IMR-90 (cell line): ENCODE measurements at regions not wholly inside any gene's neighbourhood (a gene's known extent, or its start where the extent isn't known, plus 50 kb on each side); places are given as distances from the start of the nearest gene placed in this dataset.

Experiments
- BHLHE40 ChIP-seq: fragments of 150-350 bp; IDR thresholded peaks from 2 replicates; pipeline ENCODE4 v1.6.1; 2016; ENCODE audit warnings: mild to moderate bottlenecking, low read depth, low read length
- CEBPB ChIP-seq: IDR thresholded peaks from 2 replicates; pipeline ENCODE4 v1.6.1; 2012; ENCODE audit warnings: low read depth, low read length, improper control_type of control experiment
- MAFK ChIP-seq: IDR thresholded peaks from 2 replicates; pipeline ENCODE4 v1.6.1; 2012; ENCODE audit warnings: low read depth, low read length, improper control_type of control experiment
- MAZ ChIP-seq: IDR thresholded peaks from 2 replicates; pipeline ENCODE4 v1.6.1; 2012; ENCODE audit warnings: low read depth, mild to moderate bottlenecking, low read length, improper control_type of control experiment, moderate library complexity, borderline replicate concordance
- POLR2A ChIP-seq: IDR thresholded peaks from 2 replicates; pipeline ENCODE4 v1.6.1; 2012; ENCODE audit warnings: mild to moderate bottlenecking, low read depth, low read length
- TF ChIP-seq, protein P1 (sequence below): conservative IDR thresholded peaks from 2 replicates; pipeline ENCODE4 v1.5.1; 2012; ENCODE audit warnings: mild to moderate bottlenecking, low read depth, low read length, improper control_type of control experiment
- TF ChIP-seq, protein P2 (sequence below): fragments of 150-350 bp; IDR thresholded peaks from 2 replicates; pipeline ENCODE4 v1.6.1; 2017; ENCODE audit warnings: mild to moderate bottlenecking, antibody characterized with exemption, low read length, low read depth

DNA sequence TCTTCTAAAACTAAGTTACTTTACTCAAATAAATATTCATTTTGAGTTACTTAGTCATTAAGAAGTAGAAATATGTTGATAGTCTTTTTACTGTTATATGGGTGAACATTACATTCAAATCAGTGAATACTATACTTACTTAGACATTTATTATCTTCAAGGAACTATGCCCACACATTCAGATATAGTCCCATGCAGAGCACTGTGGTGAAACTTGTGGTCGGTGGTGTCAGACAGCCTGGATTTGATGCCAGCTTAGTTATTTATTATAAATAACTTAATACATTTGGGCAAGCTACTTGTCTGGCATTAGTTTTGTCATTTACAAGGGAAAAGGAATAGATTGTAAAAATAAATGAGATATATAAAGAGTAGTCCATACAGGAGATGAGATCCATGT, 149.5 kb downstream of the RAP2B start:
- TF ChIP-seq, protein P1, sequence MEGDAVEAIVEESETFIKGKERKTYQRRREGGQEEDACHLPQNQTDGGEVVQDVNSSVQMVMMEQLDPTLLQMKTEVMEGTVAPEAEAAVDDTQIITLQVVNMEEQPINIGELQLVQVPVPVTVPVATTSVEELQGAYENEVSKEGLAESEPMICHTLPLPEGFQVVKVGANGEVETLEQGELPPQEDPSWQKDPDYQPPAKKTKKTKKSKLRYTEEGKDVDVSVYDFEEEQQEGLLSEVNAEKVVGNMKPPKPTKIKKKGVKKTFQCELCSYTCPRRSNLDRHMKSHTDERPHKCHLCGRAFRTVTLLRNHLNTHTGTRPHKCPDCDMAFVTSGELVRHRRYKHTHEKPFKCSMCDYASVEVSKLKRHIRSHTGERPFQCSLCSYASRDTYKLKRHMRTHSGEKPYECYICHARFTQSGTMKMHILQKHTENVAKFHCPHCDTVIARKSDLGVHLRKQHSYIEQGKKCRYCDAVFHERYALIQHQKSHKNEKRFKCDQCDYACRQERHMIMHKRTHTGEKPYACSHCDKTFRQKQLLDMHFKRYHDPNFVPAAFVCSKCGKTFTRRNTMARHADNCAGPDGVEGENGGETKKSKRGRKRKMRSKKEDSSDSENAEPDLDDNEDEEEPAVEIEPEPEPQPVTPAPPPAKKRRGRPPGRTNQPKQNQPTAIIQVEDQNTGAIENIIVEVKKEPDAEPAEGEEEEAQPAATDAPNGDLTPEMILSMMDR = no peak
- TF ChIP-seq, protein P2, sequence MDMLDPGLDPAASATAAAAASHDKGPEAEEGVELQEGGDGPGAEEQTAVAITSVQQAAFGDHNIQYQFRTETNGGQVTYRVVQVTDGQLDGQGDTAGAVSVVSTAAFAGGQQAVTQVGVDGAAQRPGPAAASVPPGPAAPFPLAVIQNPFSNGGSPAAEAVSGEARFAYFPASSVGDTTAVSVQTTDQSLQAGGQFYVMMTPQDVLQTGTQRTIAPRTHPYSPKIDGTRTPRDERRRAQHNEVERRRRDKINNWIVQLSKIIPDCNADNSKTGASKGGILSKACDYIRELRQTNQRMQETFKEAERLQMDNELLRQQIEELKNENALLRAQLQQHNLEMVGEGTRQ = no peak
- TF ChIP-seq BHLHE40 (no peak), POLR2A (no peak), MAZ (no peak), MAFK (no peak), CEBPB (no peak)
